ENCODE measurements at regions not wholly inside any gene's neighbourhood (a gene's known extent, or its start where the extent isn't known, plus 50 kb on each side); places are given as distances from the start of the nearest gene placed in this dataset.

GRCh38 chr11:80346353-80347059 lies 905.7 kb upstream of the TENM4 start:
- TF ChIP-seq CTCF (IDR thresholded peaks at IDR 0.05) (no peak), POLR2A (IDR thresholded peaks at IDR 0.05) (no peak)
